ENCODE measurements at regions not wholly inside any gene's neighbourhood (a gene's known extent, or its start where the extent isn't known, plus 50 kb on each side); places are given as distances from the start of the nearest gene placed in this dataset.

- DNase-seq = no peak
Measured at GRCh38 chr2:83596592-83597282, 862.3 kb downstream of the SUCLG1 start.

GRCh38 chr2:83595926-83596325, 863.2 kb downstream of the SUCLG1 start:
- DNase-seq = no peak

- DNase-seq = no peak
Measured at GRCh38 chr2:83595121-83595690, 863.9 kb downstream of the SUCLG1 start.

GRCh38 chr2:83594241-83595120, 864.6 kb downstream of the SUCLG1 start:
- DNase-seq = no peak

GRCh38 chr2:83587309-83587708, 871.8 kb downstream of the SUCLG1 start:
- no peak for DNase-seq

GRCh38 chr2:83585250-83585649, 873.8 kb downstream of the SUCLG1 start:
- DNase-seq = no peak

GRCh38 chr2:83584672-83585071, 874.4 kb downstream of the SUCLG1 start:
- DNase-seq = no peak

GRCh38 chr2:83582589-83582988, 876.5 kb downstream of the SUCLG1 start:
- no peak for DNase-seq

GRCh38 chr2:83579507-83579906, 879.6 kb downstream of the SUCLG1 start:
- DNase-seq = no peak

GRCh38 chr2:83578405-83578804, 880.7 kb downstream of the SUCLG1 start:
- no peak for DNase-seq

GRCh38 chr2:83574614-83575013, 884.5 kb downstream of the SUCLG1 start:
- no peak for DNase-seq

- DNase-seq = no peak
Measured at GRCh38 chr2:83573060-83573459, 886.0 kb downstream of the SUCLG1 start.

GRCh38 chr2:83572400-83572799, 886.7 kb downstream of the SUCLG1 start:
- no peak for DNase-seq

- DNase-seq = no peak
Measured at GRCh38 chr2:83567551-83567950, 891.5 kb downstream of the SUCLG1 start.

- DNase-seq = no peak
Measured at GRCh38 chr2:83565626-83566025, 893.5 kb downstream of the SUCLG1 start.

- no peak for DNase-seq
Measured at GRCh38 chr2:83565181-83565580, 893.9 kb downstream of the SUCLG1 start.

- DNase-seq = no peak
Measured at GRCh38 chr2:83561592-83561991, 897.5 kb downstream of the SUCLG1 start.

- no peak for DNase-seq
Measured at GRCh38 chr2:83536556-83536955, 922.5 kb downstream of the SUCLG1 start.

GRCh38 chr2:83534416-83534815, 924.7 kb downstream of the SUCLG1 start:
- no peak for DNase-seq

- no peak for DNase-seq
Measured at GRCh38 chr2:83531206-83531826, 927.8 kb downstream of the SUCLG1 start.

- DNase-seq = no peak
Measured at GRCh38 chr2:83528767-83529166, 930.3 kb downstream of the SUCLG1 start.

- no peak for DNase-seq
Measured at GRCh38 chr2:83522891-83523493, 936.1 kb downstream of the SUCLG1 start.
